Neural progenitor cell (in vitro differentiated cells): ENCODE measurements at regions not wholly inside any gene's neighbourhood (a gene's known extent, or its start where the extent isn't known, plus 50 kb on each side); places are given as distances from the start of the nearest gene placed in this dataset.

Source experiments
- DNase-seq: peaks from one replicate; pipeline ENCODE4 v3.0.0-alpha.2; 2016; ENCODE audit warnings: low spot score
- H2AFZ ChIP-seq: fragments of 200-600 bp; sonication (generic); replicated peaks from 2 replicates; pipeline ENCODE4 v1.6.1; 2016; ENCODE audit warnings: antibody characterized with exemption
- H3F3A ChIP-seq: fragments of 200-600 bp; sonication (generic); 2 replicates; pipeline ENCODE4 v1.6.1; 2016; ENCODE audit warnings: antibody characterized with exemption, low read depth
- H3K27ac ChIP-seq: fragments of 200-600 bp; sonication (generic); 2 replicates; pipeline ENCODE4 v1.5.1; 2016; ENCODE audit warnings: mild to moderate bottlenecking
- H3K27me3 ChIP-seq: fragments of 200-600 bp; sonication (generic); 2 replicates; pipeline ENCODE4 v1.6.1; 2016; ENCODE audit warnings: mild to moderate bottlenecking, moderate library complexity
- H3K36me3 ChIP-seq: fragments of 200-600 bp; sonication (generic); 2 replicates; pipeline ENCODE4 v1.5.1; 2016
- H3K4me1 ChIP-seq: fragments of 200-600 bp; sonication (generic); 2 replicates; pipeline ENCODE4 v1.6.1; 2016; ENCODE audit warnings: mixed run types
- H3K4me2 ChIP-seq: fragments of 200-600 bp; sonication (generic); 2 replicates; pipeline ENCODE4 v1.6.1; 2016
- H3K4me3 ChIP-seq: fragments of 200-600 bp; sonication (generic); 2 replicates; pipeline ENCODE4 v1.5.1; 2016
- H3K79me2 ChIP-seq: fragments of 200-600 bp; sonication (generic); 2 replicates; pipeline ENCODE4 v1.6.1; 2016; ENCODE audit warnings: low read depth
- H3K9ac ChIP-seq: fragments of 200-600 bp; sonication (generic); 2 replicates; pipeline ENCODE4 v1.6.1; 2016
- H3K9me3 ChIP-seq: fragments of 200-600 bp; sonication (generic); 2 replicates; pipeline ENCODE4 v1.5.1; 2016; ENCODE audit warnings: low read depth
- H4K20me1 ChIP-seq: fragments of 200-600 bp; sonication (generic); 2 replicates; pipeline ENCODE4 v1.6.1; 2016; ENCODE audit warnings: low read depth
- H3K27ac Mint-ChIP-seq: 3 replicates; pipeline ENCODE4 v1.8.0; 2021; ENCODE audit warnings: mixed read lengths
- H3K27me3 Mint-ChIP-seq: 2 replicates; pipeline ENCODE4 v1.8.0; 2022; ENCODE audit warnings: low read depth, mild to moderate bottlenecking, inconsistent platforms, moderate library complexity, mixed read lengths; ENCODE audit not compliant: insufficient read depth
- H3K36me3 Mint-ChIP-seq: 3 replicates; pipeline ENCODE4 v1.8.0; 2021; ENCODE audit warnings: mixed read lengths
- H3K4me1 Mint-ChIP-seq: 3 replicates; pipeline ENCODE4 v1.8.0; 2021; ENCODE audit warnings: mixed read lengths
- H3K4me3 Mint-ChIP-seq: 3 replicates; pipeline ENCODE4 v1.8.0; 2021; ENCODE audit warnings: mild to moderate bottlenecking, moderate library complexity, mixed read lengths
- H3K9me3 Mint-ChIP-seq: 3 replicates; pipeline ENCODE4 v1.8.0; 2020; ENCODE audit warnings: mixed read lengths
- CTCF ChIP-seq: fragments of 200-600 bp; sonication (generic); IDR thresholded peaks from 2 replicates; pipeline ENCODE4 v1.5.1; 2017; ENCODE audit warnings: antibody characterized with exemption, mild to moderate bottlenecking
- EZH2 ChIP-seq: fragments of 200-600 bp; sonication (generic); IDR thresholded peaks from 2 replicates; pipeline ENCODE4 v1.6.1; 2017; ENCODE audit warnings: antibody characterized with exemption, mild to moderate bottlenecking, moderate library complexity
- EZH2phosphoT487 ChIP-seq: fragments of 200-600 bp; sonication (generic); IDR thresholded peaks from 2 replicates; pipeline ENCODE4 v1.6.1; 2017; ENCODE audit warnings: antibody characterized with exemption

- Histone ChIP-seq H3F3A (no peaks in the 10 kb centered on the region), H3K79me2 (no peaks in the 10 kb centered on the region), H3K27ac (no peak overlapping the region), H3K4me2 (no peak overlapping the region), H3K27me3 (no peaks in the 10 kb centered on the region), H2AFZ (peak overlapping the region; percentile 34), H3K4me3 (no peak overlapping the region), H4K20me1 (no peaks in the 10 kb centered on the region), H3K9ac (no peak overlapping the region), H3K9me3 (no peaks in the 10 kb centered on the region), H3K4me1 (no peaks in the 10 kb centered on the region), H3K36me3 (no peaks in the 10 kb centered on the region)
- H3K36me3 Mint-ChIP-seq, result no peaks in the 10 kb centered on the region
- H3K27me3 Mint-ChIP-seq, result peaks cover 4% of the 10 kb centered on the region
- no peak for TF ChIP-seq EZH2phosphoT487
- TF ChIP-seq EZH2, result no peak
- no peak for TF ChIP-seq CTCF
- no peak overlapping the region for H3K4me3 Mint-ChIP-seq
- H3K27ac Mint-ChIP-seq, result no peak overlapping the region
- peaks cover 21% of the 10 kb centered on the region for H3K9me3 Mint-ChIP-seq
- DNase-seq, result no peak
- H3K4me1 Mint-ChIP-seq, result no peaks in the 10 kb centered on the region
Observed at GRCh38 chr5:1681955-1682354, 117.7 kb downstream of the MRPL36 start.

DNA sequence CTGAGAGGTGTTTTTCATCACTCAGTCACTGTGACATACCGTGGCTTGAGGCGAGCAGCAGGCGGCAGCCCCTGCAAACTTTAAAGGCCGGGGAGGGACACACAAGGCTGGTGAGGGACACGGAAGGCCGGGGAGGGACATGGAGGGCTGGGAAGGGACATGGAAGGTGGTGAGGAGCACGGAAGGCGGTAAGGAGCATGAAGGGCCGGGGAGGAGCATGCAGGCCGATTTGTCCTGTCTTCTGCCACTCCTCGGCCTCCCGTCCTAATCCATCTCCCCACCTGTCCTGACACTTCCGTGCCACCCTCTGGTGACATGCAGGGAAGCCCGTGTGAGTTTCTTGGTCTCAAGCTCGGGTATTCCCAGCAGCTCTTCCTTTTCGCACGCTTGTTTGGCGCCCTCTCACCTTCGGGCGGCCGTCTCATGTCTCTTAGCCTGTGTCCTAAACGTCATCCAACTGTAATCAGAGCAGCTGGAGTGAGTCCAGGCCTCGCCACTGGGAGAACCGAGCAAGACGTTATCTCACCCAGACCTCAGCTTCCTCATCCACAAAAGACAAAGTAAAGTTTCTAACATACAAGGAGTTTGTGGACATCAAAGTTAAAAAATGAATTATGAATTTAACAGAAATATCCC lies 126.5 kb downstream of the MRPL36 start:
- Mint-ChIP-seq H3K27me3 (peaks cover 2% of the 10 kb centered on the region), H3K4me3 (no peak overlapping the region), H3K36me3 (no peaks in the 10 kb centered on the region), H3K9me3 (peaks cover 5% of the 10 kb centered on the region), H3K4me1 (peaks cover 5% of the 10 kb centered on the region), H3K27ac (no peak overlapping the region)
- Histone ChIP-seq H4K20me1 (no peaks in the 10 kb centered on the region), H3F3A (no peaks in the 10 kb centered on the region), H3K4me1 (peaks cover 3% of the 10 kb centered on the region), H3K27me3 (peaks cover 30% of the 10 kb centered on the region), H3K36me3 (no peaks in the 10 kb centered on the region), H3K4me2 (no peak overlapping the region), H3K9me3 (no peaks in the 10 kb centered on the region), H3K27ac (no peak overlapping the region), H3K9ac (no peak overlapping the region), H3K4me3 (no peak overlapping the region), H2AFZ (no peak overlapping the region), H3K79me2 (no peaks in the 10 kb centered on the region)
- no peak for DNase-seq
- TF ChIP-seq CTCF (no peak), EZH2phosphoT487 (no peak), EZH2 (no peak)

DNA sequence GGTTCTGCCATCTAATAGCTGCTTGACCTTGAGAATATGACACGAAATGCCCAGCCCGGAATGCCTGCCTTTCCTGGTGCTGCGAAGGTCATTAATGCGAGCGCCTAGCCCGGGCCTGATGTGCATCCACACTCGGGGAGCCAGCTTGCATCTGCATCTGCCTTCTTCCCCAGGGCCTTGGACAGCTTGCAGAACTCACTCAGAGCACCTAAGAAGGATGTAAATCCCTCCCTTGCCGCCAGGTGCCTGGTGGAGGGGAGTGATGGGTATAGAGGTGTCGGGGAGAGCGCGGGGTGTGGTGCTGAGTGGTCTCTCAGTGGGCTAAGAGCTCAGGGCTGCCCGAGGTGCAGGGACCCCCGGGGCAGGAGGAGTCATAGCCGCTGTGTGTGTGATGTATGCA lies 127.2 kb downstream of the MRPL36 start:
- Histone ChIP-seq H3K27me3 (peaks cover 38% of the 10 kb centered on the region), H4K20me1 (no peaks in the 10 kb centered on the region), H3K4me2 (no peak overlapping the region), H3K36me3 (no peaks in the 10 kb centered on the region), H2AFZ (no peak overlapping the region), H3K27ac (no peak overlapping the region), H3K4me1 (peaks cover 6% of the 10 kb centered on the region), H3F3A (no peaks in the 10 kb centered on the region), H3K79me2 (no peaks in the 10 kb centered on the region), H3K9me3 (no peaks in the 10 kb centered on the region), H3K4me3 (no peak overlapping the region), H3K9ac (no peak overlapping the region)
- no peak for TF ChIP-seq EZH2phosphoT487
- no peak for TF ChIP-seq EZH2
- TF ChIP-seq CTCF, result peak; percentile 11
- peaks cover 5% of the 10 kb centered on the region for H3K4me1 Mint-ChIP-seq
- peaks cover 4% of the 10 kb centered on the region for H3K9me3 Mint-ChIP-seq
- no peaks in the 10 kb centered on the region for H3K36me3 Mint-ChIP-seq
- DNase-seq, result no peak
- peaks cover 2% of the 10 kb centered on the region for H3K27me3 Mint-ChIP-seq
- H3K4me3 Mint-ChIP-seq, result no peak overlapping the region
- H3K27ac Mint-ChIP-seq, result no peak overlapping the region
